Spinal cord (tissue), 9 donors: ENCODE measurements at regions not wholly inside any gene's neighbourhood (a gene's known extent, or its start where the extent isn't known, plus 50 kb on each side); places are given as distances from the start of the nearest gene placed in this dataset.

Experiments
- DNase-seq, 6 donors: peaks; one replicate each; pipeline versions ENCODE4 v3.0.0 to v3.0.0-alpha.2; 2013 to 2015; ENCODE audit warnings: low spot score in 6 of 6, low read depth in 4 of 6
- H3K27ac ChIP-seq: one replicate; pipeline ENCODE4 v1.5.1; 2013; ENCODE audit warnings: low read depth, low read length, control low read depth
- H3K27me3 ChIP-seq: one replicate; pipeline ENCODE4 v1.6.1; 2013; ENCODE audit warnings: low read length; ENCODE audit not compliant: control insufficient read depth, insufficient read depth
- H3K36me3 ChIP-seq: one replicate; pipeline ENCODE4 v1.6.1; 2013; ENCODE audit warnings: low read length; ENCODE audit not compliant: control insufficient read depth, insufficient read depth
- H3K4me1 ChIP-seq: one replicate; pipeline ENCODE4 v1.6.1; 2013; ENCODE audit warnings: low read length; ENCODE audit not compliant: control insufficient read depth, insufficient read depth
- H3K4me3 ChIP-seq: one replicate; pipeline ENCODE4 v1.5.1; 2013; ENCODE audit warnings: low read depth, low read length, control low read depth
- H3K9me3 ChIP-seq: one replicate; pipeline ENCODE4 v1.6.1; 2013; ENCODE audit warnings: low read length; ENCODE audit not compliant: control insufficient read depth, insufficient read depth
- WGBS: methylation state at CpG from one replicate; pipeline ENCODE4 v1.1.5; 2013; ENCODE audit warnings: missing lambda C conversion rate; ENCODE audit not compliant: insufficient coverage; 5-methylcytosine and 5-hydroxymethylcytosine counted together
- donor health status: healthy.

DNA sequence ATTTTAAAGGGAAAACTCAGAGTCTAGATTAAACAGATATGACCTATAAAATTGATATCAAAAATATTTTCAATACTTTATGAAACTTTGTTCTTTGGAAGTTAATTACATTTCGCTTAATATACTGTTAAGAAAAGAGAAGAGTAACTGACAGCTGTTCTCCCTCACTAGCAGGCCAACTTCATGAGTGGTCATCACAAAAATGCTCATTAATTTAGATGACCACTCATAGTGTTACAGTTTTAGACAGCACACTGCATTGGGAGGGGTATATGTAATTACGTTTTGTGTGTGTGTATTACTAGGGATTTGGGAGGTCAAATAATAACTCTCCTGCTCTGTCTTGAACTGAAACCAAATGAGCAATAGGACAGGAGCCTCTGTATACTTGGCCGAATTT is 80.2 kb upstream of the EDNRA start:
- Histone ChIP-seq H3K4me3 (no peak overlapping the region), H3K4me1 (no peaks in the 10 kb centered on the region), H3K9me3 (no peaks in the 10 kb centered on the region), H3K27ac (no peak overlapping the region), H3K27me3 (no peaks in the 10 kb centered on the region), H3K36me3 (no peaks in the 10 kb centered on the region)
- no peak for DNase-seq
- no CpG with 5 or more reads among the region's 3 CpGs for WGBS

DNA sequence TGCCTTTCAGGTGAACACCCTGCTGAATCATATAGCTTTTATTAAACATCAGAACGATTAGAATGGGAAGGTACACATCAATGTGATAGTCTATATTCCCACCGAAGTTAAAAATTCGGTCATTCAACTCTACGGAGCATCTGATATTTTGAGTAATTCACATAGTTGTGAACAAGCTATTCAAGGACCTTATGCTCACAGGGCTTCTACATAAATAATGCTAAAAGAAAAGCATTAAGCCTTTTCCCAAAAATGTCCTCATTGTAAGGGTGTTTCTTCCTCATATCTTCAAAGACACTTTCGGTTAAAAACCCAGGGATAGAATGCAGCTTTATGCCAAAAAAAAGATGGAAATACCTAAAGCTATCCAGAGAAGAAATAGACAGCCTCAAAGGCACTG is 79.7 kb upstream of the EDNRA start:
- Histone ChIP-seq H3K9me3 (no peaks in the 10 kb centered on the region), H3K4me1 (no peaks in the 10 kb centered on the region), H3K4me3 (no peak overlapping the region), H3K27ac (no peak overlapping the region), H3K36me3 (no peaks in the 10 kb centered on the region), H3K27me3 (no peaks in the 10 kb centered on the region)
- no peak for DNase-seq
- no CpG with 5 or more reads among the region's 5 CpGs for WGBS

DNA sequence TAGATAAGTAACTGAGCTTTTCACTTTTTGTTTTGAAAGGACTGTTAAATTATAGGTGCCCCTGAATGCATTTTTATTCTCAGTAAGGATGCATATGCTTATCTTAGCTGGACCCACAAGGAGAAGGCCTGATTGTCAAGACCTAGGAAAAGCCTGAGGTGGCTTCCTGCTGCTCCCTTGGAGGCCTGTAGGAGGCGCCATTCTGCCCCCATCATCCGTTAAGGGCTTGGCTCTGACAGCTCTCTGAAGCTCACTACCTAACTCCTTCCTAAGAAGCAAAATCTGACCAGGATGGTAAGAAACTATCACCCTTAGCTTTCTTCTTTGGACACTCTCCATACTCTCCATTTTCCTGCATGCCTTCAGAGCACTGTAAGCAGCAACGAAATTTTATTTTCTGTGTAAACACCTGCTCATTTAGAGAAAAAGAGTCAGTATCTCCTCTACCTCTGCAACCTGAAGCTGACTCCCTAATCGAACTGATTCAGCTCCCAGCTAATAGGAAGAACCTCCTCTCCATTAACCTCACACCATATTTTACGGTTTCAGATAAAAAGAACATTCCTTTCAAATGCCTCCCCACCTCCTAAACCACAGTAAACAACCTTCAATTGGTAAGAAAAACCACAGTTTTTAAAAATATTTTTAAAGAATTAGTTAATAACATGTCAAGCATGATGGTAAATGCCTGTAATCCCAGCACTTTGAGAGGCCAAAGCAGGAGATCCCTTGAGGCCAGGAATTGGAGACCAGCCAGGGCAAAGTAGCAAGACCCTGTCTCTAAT is 73.4 kb upstream of the EDNRA start:
- no peak for DNase-seq
- 11% methylated on average over 2 of the region's 5 CpGs for WGBS
- Histone ChIP-seq H3K4me3 (no peak overlapping the region), H3K27me3 (no peaks in the 10 kb centered on the region), H3K9me3 (no peaks in the 10 kb centered on the region), H3K36me3 (no peaks in the 10 kb centered on the region), H3K4me1 (no peaks in the 10 kb centered on the region), H3K27ac (no peak overlapping the region)

DNA sequence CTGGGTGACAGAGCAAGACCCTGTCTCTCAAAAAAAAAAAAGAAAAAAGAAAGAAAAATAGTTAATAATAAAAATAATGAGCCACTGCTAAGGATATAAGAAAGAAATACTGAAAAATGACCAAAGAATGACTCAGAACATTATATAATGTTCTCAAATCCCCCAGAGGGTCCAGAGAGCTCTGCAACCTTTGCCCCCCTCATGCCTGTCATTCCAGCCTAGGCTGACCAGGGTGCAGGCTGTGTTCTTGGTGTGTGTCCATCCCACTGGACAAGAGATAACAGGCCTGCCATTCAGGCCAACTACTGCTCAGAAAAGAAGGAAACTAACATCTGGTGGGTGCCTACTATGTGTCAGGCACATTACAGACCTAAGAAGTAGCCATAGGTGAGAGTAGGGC is 72.7 kb upstream of the EDNRA start:
- Histone ChIP-seq H3K9me3 (no peaks in the 10 kb centered on the region), H3K27ac (no peak overlapping the region)

DNA sequence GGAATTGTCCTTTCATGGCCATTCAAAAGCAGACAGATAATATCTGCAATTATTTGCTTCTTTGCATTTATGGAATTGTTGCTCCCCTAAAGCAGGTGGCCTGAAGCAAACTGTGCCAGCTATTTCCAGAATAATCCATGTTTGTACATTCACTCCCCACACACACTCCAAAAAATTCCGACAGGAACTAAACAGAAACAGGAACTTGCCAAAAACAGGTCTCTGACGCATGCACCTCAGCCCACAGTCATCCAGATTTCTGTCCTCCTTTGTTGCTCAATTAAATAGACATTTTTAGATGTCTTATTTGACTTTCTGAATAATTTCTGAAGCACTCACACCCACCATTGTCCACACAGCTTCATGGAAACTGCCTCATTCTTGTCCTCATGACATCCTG is 71.5 kb upstream of the EDNRA start:
- no peak for DNase-seq
- H3K27ac ChIP-seq: no peak overlapping the region
- H3K9me3 ChIP-seq: peaks cover 2% of the 10 kb centered on the region
- H3K27me3 ChIP-seq: no peaks in the 10 kb centered on the region
- H3K36me3 ChIP-seq: no peaks in the 10 kb centered on the region
- H3K4me3 ChIP-seq: no peak overlapping the region
- WGBS: 90% methylated on average over 2 of the region's 2 CpGs
- H3K4me1 ChIP-seq: no peaks in the 10 kb centered on the region

More for the DNA sequence above, 72.7 kb upstream of the EDNRA start:
- no peaks in the 10 kb centered on the region for H3K36me3 ChIP-seq
- H3K4me3 ChIP-seq: no peak overlapping the region
- H3K4me1 ChIP-seq: no peaks in the 10 kb centered on the region
- H3K27me3 ChIP-seq: no peaks in the 10 kb centered on the region
- no peak for DNase-seq

DNA sequence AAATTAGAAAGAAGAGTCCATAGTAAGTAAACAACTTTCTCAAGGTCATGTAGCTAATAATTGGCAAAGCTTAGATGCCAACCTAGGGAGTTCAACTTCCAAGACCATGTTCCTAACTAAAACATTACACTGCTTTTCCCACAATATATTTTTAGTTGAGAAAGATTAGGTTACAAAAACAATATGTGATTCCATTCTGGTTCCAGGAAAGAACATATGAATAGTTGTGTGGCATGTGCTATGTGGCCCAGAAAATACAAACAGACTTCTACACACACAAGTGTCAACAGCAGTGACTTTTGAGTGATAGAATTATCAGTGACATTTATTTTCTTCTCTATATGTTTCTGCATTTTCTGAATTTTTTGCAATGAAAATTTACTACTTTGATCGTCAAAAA is 62.7 kb upstream of the EDNRA start:
- H3K4me1 ChIP-seq: no peaks in the 10 kb centered on the region
- WGBS: no CpG with 5 or more reads among the region's 1 CpG
- no peak overlapping the region for H3K27ac ChIP-seq
- H3K4me3 ChIP-seq: no peak overlapping the region
- H3K27me3 ChIP-seq: no peaks in the 10 kb centered on the region
- DNase-seq: peak in 1 of 6 donors; percentile 14
- peaks cover 2% of the 10 kb centered on the region for H3K9me3 ChIP-seq
- H3K36me3 ChIP-seq: no peaks in the 10 kb centered on the region

DNA sequence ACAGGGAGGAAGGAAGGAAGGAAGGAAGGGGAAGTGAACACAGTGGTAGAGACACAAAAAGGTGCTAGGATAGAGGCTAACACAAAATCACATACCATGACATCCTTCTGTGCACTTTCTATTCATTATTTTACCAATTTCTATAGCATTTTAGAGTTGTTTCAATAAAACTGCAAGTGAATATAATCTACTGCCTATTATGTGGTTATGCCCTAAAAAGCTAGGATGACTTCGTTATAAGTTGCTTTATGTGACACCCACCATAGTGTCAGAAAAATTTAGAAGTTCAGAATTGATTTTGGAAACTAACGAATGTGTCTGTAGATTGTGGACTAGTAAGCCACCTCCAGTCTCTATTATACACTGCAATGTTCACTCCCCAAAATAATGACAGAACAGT is 59.4 kb upstream of the EDNRA start:
- Histone ChIP-seq H3K36me3 (no peaks in the 10 kb centered on the region), H3K4me1 (no peaks in the 10 kb centered on the region), H3K27ac (no peak overlapping the region), H3K9me3 (no peaks in the 10 kb centered on the region), H3K4me3 (no peak overlapping the region), H3K27me3 (no peaks in the 10 kb centered on the region)
- DNase-seq: no peak
- WGBS: no CpG with 5 or more reads among the region's 2 CpGs

DNA sequence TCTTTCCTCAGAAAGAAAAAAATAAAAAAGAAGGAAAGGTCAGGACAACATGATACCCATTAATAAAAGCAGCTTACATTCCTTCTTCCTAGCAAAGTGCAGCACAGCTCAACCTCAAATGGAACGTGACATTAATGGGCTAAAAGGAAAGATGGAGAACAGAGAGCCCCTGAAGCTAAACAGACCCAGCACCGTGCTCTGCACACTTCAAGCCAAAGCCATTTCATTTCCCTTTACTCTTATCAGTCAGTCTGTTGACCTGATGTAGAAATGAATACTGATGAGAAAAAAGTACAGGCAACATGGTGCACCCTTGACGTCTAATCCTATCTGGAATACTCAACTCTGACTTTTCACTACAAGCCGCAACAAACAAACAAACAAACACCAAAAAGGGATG is 57.7 kb upstream of the EDNRA start:
- no peaks in the 10 kb centered on the region for H3K36me3 ChIP-seq
- H3K27ac ChIP-seq: no peak overlapping the region
- no peaks in the 10 kb centered on the region for H3K27me3 ChIP-seq
- no peaks in the 10 kb centered on the region for H3K4me1 ChIP-seq
- no CpG with 5 or more reads among the region's 4 CpGs for WGBS
- H3K4me3 ChIP-seq: no peak overlapping the region
- no peak for DNase-seq
- no peaks in the 10 kb centered on the region for H3K9me3 ChIP-seq

DNA sequence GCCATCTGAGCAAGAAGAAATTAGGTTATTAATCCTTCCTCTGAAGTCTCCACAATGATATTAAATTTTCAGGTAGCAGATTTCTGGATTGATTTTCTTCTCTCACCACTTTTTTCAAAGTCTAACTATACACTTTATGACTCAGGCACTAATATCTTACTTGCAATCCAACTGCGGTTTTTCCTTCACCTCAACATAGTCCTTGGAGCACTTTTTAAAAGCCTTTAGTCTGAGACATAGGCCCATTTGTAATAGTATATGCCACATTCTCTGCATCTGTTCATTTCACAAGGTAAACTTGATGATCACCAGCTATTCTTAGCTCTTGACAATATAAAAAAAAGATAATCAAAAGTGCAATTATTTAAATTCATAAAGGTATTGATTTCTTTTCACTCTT is 55.9 kb upstream of the EDNRA start:
- no CpG with 5 or more reads among the region's 1 CpG for WGBS
- DNase-seq: peak in 1 of 6 donors; percentile 2
- no peaks in the 10 kb centered on the region for H3K27me3 ChIP-seq
- no peak overlapping the region for H3K4me3 ChIP-seq
- H3K36me3 ChIP-seq: no peaks in the 10 kb centered on the region
- no peaks in the 10 kb centered on the region for H3K4me1 ChIP-seq
- H3K27ac ChIP-seq: no peak overlapping the region
- no peaks in the 10 kb centered on the region for H3K9me3 ChIP-seq

DNA sequence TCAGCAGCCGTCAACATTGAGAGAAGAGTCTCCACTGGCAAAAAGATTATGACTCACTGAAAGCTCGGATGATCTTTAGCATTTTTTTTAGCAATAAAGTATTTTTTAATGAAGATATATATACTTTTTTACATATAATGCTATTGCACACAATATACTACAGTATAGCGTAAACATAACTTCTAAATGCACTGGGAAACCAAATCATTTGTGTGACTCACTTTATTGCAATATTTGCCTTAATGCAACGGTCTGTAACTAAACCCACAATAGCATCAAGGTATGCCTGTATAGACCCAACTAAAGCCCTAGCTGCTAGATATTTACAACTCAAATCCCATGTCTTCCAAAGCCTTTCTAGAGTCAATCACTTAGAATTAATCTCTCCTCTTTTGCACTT is 52.3 kb upstream of the EDNRA start:
- H3K27me3 ChIP-seq: no peaks in the 10 kb centered on the region
- DNase-seq: no peak
- H3K36me3 ChIP-seq: no peaks in the 10 kb centered on the region
- no peaks in the 10 kb centered on the region for H3K4me1 ChIP-seq
- no peak overlapping the region for H3K4me3 ChIP-seq
- peaks cover 8% of the 10 kb centered on the region for H3K9me3 ChIP-seq
- 100% methylated on average over 1 of the region's 4 CpGs for WGBS
- no peak overlapping the region for H3K27ac ChIP-seq
